NCI-H2029 (cell line): ENCODE measurements at regions not wholly inside any gene's neighbourhood (a gene's known extent, or its start where the extent isn't known, plus 50 kb on each side); places are given as distances from the start of the nearest gene placed in this dataset.

Source experiments
- DNase-seq: peaks from one replicate; lab custom pipeline; 2025; lab: John Stamatoyannopoulos, UW

DNA sequence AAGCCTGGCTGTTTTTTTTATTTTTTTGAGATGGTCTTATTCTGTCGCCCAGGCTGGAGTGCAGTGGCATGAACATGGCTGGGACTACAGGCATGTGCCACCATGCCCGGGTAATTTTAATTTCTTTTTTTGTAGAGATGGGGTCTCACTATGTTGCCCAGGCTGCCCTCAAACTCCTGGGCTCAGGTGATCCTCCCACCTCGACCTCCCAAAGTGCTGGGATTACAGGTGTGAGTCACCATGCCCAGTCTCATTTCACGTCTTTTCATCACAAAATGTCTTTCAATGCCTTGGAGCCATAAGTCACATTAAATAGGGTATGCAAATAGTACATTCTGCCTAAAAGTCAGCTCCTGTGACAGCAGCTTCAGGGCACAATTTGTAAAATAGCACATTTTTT, 52.8 kb downstream of the SOX2 start:
- no peak for DNase-seq

DNA sequence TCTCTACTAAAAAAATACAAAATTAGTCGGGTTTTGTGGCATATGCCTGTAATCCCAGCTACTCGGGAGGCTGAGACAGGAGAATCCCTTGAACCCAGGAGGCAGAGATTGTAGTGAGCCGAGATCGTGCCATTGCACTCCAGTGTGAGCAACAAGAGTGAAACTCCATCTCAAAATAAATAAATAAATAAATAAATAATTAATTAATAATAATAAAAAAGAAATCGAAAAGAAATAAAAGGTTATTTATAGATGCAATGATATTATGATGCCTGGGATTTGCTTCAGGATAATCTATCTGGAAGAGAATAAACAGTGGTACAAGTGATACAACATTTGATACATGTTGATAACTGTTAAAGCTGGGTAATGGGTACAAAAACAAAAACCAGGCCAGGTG, 58.6 kb downstream of the SOX2 start:
- DNase-seq = no peak

DNA sequence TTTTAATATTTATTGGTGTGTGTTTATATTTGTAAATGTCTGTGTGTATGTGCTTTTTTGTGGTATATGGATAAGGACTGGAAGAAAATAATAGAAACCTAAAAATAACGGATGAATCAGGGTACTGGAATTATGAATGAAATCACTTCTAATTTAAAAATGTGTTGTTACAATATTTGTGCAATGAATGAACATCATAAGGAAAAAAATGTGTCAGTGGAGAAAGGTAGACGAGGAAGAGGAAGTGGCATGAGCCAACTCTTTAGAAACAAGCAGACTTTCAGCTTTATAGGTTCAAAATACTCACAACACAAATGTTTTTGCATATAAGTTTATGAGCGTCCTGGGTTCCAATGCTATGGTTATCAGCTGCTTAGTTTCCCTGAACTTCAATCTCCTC, 59.4 kb downstream of the SOX2 start:
- no peak for DNase-seq

DNA sequence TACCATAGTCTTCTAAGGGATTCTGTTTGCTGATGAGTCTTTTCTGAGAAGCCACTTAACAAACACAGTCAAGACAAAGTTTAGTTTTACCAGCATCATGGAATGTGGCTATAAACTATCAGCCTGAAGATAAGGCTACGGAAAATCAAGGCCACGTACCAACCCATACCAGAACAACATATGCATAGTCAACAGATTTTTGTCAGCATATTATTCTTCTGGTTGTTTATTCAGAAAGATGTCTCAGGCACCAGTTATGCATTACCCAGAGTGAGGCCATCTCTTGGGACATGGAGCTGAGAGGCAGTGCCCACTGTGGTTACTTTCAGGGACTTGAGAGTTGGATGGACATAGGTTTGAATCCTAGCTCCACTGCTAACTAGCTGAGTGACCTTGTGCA, 60.4 kb downstream of the SOX2 start:
- DNase-seq = no peak

DNA sequence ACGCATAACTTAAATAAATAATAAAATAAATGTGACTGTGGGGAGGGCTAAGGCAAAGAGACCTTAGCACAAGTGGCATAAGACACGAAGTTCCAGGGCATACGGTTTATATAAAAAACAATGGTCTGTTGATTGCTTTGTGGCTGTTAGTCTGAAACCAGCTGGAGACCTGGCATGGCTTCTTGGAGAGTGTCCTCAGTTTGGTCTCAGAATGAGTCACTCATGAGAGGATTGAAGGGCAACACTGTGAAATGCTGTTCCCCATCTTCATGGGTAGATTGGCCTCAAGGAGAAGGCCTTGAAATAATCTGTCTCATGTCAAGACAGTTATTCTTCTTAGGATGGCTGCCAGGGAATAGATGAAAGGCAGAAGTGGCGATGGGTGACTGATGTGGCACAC, 62.2 kb downstream of the SOX2 start:
- DNase-seq = no peak

DNA sequence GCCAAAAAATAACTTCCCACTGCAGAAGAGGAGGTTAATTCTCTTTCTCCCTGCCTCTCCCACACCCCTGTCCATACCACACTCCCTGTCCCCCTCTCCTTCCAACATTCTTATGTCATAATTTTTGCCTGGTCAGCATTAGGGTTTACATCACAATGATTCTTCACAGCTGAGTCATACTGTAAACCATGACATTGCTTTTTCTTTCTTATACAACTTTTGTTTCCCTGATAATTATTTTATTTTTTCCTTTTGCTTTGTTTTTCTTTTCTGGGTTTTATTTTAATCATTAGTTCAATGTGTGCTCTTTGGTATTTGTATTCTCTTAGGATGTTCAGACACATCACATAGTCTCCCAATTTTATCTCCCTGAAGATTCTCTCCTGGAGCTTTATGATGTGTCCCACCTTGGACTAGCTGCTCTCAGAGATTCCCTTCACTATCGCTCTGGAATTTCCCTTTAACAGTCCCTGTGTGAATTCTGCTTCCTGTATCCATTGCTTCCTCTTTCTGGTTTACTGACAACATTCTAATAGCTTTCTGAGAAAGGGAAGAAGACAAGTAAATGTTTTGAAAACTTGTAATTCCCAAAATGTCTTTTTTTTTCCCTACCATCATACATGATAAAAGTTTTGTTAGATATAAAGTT, 70.7 kb downstream of the SOX2 start:
- no peak for DNase-seq

DNA sequence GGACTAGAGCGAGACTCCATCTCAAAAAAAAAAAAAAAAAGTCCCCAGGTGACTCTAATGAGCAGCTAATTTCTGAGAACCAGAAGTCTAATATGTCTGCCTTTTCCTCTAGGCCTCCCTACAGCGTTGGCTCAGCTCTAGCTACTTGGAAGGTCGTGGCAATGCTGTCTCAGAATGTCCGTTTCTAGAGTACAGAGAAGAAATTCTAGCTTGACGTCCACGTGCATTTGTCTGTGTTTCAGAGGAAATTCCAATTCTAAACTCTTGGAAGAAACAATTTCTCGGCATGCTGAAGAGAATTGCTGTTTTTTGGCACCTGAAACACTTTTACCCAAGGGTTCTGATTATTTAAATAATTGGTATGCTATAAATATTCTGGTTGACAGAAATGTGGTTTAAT, 78.8 kb downstream of the SOX2 start:
- no peak for DNase-seq

DNA sequence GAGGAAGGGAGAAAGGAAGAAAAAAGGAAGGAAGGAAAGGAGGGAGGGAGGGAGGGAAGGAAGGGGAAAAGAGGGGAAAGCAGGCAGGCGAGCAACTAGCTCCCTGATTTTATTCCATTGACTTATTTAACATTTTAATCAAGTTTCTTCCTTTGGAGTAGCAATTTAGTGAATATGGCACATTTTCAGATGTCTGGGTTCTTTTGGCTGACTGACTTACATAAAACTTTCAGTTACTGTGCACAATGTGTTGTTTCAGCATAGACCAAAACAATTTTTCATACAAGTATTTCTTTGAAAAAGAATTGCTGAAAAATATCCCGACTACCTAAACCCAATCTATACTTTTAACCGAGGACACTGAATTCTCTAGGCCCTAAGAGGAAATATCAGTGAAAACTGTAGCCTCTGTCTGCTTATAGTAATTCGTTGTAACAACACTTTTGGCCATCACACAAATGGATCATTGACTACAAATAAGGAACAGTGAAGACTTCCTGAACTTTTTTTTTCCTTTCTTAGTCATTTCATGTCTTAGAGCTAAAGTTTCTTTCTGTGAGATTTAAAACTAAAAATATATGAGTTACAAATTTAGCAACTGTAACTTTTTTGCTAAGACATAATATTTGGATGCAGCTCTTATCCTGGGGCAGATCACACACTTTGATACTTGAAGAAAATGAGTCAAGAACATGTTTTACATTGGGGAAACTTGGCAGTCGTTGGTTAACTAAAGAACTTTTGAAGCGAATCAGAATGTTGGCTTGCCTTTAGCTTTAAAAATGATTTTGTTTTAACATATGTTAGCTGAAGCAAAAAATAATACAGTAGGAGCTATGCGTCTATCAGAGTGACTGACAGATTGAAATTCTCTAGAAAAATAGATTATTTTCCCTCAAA, 79.6 kb downstream of the SOX2 start:
- no peak for DNase-seq

DNA sequence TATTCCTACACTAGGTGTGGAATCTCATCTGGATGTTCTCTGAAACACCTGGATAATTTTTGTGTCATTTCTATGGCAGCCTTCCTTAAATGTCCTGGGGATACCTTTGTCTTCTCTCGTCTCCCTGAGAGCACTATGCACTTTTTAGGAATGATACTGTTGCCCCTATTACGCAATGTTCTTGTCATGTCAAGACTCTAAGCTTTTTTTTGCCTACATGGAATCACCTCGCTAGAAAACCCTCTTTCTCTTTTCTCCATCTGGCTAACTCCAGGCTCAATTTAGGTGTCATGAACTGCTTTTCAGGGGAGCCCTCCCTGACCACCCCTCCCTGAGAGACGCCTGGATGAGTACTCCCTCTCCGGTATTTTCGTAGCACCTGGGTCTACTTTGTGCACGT, 81.3 kb downstream of the SOX2 start:
- DNase-seq = no peak

DNA sequence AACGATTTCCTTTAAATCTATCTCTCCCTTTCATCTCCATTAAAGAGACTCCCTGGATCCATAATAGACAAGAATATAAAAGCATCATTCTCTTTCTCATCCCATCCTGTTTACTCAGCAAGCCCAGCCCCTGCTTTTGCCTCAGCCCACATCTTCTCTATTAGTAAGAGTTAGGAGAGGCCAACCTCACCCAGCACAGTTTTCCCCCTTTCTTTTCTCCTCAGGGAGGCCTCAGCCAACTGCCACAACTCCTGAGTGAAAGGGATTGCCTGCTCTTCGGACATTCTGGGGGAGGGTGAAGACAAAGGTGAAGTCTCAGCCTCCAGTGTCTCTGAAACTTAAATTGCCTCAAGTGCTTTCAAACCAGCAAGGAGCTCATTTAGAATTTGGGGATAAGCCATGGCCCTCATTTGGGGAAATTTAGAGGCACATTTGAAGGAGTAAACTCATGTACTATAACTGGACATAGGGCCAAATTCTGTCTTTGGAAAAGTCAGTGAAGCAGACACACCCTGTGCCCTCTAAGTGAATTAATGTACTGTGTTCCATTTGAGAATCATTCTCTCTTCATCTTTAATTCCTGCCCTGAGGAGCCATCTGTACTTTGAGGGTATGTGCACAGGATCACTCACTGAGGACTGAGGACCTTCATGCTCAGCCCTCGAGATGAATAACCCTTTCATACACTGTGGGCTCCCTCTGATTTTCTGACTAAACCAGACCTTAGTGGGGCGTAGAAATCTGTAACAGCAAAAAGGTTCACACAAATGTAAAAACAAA, 82.5 kb downstream of the SOX2 start:
- no peak for DNase-seq

DNA sequence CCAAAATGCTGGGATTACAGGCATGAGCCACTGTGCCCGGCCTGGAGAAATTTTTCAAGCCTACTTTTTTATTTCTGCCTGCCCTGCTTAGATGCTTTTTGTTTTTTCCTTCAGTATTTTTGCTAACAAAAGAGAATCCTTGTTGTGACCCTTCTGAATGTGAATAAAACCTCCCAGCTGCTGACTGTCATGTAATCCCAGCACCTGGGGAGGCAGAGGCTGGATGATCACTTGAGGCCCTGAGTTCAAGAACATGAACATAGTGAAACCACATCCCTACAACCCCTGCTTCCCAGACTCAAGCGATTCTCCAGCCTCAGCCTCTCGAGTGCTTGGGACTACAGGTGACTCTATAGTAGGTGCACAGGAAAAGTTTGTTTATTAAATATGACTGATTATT, 84.9 kb downstream of the SOX2 start:
- no peak for DNase-seq

DNA sequence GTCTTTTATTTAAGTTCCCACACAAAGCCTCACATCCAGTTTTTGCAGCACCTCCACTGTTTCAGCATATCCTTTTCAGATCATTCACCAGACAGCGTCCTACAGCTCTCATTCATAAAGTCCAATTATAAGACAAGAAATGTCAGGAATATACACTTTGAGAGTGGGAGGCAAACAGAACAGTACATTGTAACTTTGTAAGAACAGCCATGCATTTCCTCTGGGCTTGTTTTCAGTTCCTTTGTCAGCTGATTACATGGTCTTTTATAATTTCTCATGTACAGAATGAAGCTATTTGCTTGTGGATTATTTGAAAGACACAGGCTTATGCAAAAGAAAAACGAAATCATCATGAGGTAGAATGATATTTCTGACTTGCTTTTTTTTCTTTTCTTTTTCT, 85.7 kb downstream of the SOX2 start:
- no peak for DNase-seq

DNA sequence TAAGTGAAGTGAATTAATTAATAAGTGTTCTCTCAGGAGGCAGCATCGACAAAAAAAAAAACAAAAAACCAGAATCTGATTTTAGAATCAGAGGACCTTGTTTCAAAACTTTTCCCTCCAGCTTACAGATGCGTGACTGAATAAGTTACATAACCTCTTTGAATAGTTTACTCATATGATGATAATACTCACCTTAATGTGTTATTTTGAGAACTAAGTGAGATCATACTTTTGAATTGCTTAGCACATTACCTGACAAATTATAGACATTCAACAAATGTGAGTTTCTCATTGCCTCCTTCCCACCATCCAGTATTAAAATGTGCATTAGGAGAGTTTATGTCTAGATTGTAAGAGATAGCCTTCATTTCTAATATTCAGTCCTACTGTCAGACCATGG, 94.0 kb downstream of the SOX2 start:
- DNase-seq = no peak

DNA sequence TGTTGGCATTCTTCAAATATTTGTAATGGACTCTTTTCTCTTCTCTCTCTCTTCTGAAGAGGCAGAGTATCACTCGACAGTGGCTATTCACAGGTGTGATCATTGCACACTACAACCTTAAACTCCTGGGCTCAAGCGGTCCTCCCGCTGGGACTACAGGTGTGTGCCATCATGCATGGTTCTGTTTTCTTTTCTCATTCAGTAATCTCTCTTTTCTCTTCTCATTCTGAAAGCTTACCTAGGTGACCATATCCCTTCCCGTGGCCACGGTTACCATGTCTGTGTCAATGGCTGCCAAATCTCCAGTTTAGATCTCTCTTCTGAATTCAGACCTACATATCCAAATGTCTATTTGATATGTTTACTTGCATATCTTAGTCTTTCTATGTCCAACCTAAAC, 96.3 kb downstream of the SOX2 start:
- peak; percentile 20 for DNase-seq

DNA sequence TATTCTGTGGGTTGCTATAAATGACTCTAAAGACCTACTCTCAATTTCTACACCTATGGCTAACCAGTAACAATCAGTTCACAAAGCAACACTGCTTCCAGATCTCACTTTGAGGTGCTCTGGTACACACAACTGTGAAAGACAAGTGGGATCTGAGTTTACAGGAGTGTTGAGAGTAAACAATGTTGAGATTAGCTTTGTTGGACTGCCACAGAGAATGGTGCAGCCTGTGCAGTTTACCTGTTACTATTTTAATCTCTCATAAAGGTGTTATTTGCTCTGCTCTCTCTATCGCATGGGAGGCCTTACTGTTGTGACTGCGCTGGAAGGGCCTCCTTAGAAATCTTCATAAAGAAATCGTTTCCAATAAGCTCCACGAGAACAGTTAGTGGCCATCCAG, 112.0 kb downstream of the SOX2 start:
- peak; percentile 44 for DNase-seq

DNA sequence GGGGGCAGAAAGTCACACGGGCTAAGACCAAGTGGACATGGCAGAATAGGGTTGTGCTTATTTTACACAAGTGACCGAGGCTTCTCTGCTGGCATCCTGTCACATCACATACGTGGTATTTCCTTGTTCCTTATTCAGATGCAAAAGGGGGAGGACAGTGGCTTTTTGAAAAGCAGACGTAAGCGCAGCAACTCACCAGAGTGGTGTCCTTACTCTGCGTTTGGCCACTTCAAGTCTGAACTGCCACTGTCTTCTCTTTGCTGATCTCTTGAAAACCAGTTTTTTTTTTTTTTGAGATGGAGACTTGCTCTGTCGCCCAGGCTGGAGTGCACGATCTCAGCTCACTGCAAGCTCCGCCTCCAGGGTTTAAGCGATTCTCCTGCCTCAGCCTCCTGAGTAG, 113.2 kb downstream of the SOX2 start:
- peak; percentile 13 for DNase-seq

DNA sequence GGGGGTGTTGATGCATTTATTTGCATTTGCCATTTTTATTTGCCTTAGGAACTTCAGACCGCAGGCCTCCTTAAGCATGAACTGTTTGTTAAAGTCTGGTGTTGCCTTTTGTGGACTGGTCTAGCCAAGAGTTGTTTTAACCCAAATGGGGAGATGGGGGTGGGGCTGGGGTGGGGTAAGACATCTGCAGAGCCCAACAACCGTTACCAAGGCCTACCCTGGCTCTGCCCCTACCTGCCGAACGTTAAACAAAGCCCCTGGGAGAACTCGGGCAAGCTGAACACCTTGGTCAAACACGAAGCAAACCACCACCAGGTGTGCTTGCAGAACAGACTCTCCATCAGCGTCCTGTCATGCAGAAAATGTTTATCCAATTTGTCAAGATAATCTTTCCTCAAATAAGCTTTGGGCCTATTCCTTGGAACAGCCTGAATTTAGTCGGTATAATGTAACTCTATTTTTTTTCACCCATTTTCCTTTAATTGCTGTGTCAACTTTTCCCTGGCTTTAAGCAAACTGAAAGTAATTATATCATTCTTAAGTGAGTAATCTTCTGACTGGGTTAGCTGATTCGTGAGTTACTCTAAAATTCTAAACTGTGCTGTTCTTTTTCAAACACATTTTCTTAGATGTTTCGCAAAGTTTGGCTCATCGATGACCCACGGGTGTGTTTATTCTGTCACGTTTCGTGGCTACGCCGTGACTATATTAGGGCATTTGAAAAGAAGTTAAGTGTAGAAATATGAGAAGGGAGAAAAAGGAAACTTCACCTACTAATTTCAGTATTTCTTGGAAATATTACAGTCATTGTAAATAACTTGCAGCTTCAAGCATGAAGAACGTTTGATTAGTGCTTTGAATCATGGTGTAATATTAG, 127.6 kb downstream of the SOX2 start:
- peak; percentile 94 for DNase-seq

DNA sequence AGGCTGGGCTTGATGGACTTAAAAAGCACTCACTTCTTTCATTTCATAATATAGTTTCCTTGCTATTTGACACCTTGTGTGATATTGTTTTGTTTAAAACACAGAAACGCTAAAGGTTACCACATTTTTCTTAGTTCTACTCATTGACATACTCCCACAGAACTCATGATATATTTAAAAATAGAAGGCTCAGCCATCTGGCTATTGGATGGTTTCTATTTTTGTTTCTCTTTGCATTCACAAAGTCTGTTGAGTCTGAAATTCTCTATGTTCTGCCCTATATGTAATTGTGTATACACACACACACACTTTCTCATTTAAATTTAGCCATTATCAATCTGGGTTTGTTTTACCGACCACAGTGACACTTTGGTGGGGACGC, 128.2 kb downstream of the SOX2 start:
- DNase-seq = no peak

DNA sequence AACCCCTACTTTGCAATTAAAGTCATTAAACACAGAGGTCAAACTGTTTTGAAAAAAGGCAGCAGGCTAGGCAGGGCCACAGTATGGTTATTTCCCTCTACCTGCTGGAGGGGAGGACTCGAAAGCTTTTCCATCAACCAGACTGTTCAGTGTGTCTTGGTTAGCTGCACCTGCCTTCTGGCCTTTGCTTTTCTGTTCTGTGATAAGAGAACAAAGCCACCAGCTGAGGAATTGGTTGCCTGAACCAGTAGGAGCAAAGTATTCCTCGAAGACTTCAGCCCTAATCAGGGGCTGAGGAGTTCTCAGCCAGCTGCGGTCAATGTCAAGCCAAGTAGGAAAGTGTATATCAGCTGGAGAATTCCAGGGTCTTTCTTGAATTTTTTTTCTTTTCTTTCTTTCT, 132.5 kb downstream of the SOX2 start:
- no peak for DNase-seq

DNA sequence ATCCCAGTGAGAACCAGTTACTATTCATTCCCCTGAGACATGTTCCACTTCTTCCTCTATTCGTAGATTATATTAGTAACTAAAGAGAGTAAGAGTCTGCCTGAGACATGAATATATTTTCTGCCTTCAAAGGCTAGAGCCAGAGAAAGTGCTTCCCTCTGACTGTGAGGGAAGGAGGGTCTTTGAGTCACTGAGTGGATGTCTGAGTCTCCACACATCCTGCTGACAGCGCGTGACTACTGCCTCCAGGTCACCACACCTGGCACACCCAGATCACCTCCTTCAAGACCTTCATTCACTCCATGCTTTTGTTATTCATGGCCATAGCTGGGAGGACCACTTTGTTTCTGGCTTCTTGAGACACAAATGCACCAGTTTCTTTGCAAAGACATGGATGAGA, 135.6 kb downstream of the SOX2 start:
- DNase-seq = no peak

DNA sequence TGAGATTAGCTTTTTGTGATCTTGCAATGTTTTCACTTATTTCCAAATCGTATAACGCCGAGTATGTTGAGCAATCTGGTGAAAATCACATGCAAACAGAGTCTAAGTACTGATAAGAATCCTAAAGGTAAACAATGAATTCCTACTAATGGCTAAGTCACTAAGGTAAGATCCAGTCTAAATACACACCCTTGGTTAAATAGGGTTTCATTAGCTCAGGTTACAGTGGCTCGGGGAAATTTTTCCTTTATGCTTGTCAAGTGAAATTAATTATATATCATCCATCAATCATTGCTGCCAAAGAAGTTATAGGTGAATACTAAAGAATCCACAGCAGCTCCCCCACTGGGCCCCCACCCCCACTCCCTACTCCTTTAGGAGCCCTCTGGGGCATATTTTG, 139.3 kb downstream of the SOX2 start:
- DNase-seq = no peak

DNA sequence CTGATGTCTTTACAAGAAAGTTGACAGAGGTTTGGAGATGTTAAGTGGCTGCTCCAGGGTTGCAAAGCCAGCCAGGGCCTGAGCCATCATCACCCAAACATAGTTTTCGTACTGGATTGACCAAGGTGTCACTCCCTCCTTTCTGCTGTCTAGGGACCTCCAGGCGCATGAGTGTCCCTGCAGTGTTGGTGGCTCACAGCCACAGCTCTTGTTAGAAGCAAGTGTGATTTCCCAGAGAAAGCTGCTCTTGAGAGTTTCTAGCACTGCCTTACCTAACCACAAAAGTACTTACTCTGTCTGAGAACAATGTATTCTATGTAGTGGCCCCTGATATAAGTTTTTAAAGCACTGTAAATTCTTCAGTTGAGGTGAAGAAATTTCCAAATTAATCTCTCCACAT, 144.1 kb downstream of the SOX2 start:
- DNase-seq = no peak
